Stomach (tissue), 8 donors: ENCODE measurements at regions not wholly inside any gene's neighbourhood (a gene's known extent, or its start where the extent isn't known, plus 50 kb on each side); places are given as distances from the start of the nearest gene placed in this dataset.

Experiments
- DNase-seq, 2 donors: peaks; one replicate each; pipeline versions ENCODE4 v3.0.0 to v3.0.0-alpha.2; 2013 to 2019
- H3K27ac ChIP-seq, 5 donors: fragments of 200-600 bp in 4 of 5; sonication (generic) in 4 of 5; one replicate each; pipeline ENCODE4 v1.5.1; 2013 to 2019; ENCODE audit warnings: mild to moderate bottlenecking in 1 of 5, moderate library complexity in 1 of 5
- H3K27me3 ChIP-seq, 3 donors: fragments of 200-600 bp; sonication (generic); one replicate each; pipeline ENCODE4 v1.5.1; 2017 to 2019; ENCODE audit warnings: mixed run types in 1 of 3
- H3K36me3 ChIP-seq, 4 donors: fragments of 200-600 bp; sonication (generic); 1 replicate in 3 of 4; 2 replicates in 1 of 4; pipeline ENCODE4 v1.5.1; 2016 to 2019
- H3K4me1 ChIP-seq, 4 donors: fragments of 200-600 bp; sonication (generic); one replicate each; pipeline ENCODE4 v1.5.1; 2016 to 2019
- H3K4me3 ChIP-seq, 4 donors: fragments of 200-600 bp; sonication (generic) in 3 of 4; one replicate each; pipeline ENCODE4 v1.5.1; 2016 to 2019; ENCODE audit warnings: mild to moderate bottlenecking in 1 of 4
- H3K9me3 ChIP-seq, 4 donors: fragments of 200-600 bp; sonication (generic); one replicate each; pipeline ENCODE4 v1.5.1; 2016 to 2019
- EP300 ChIP-seq: sonication (generic); formaldehyde crosslinking; IDR thresholded peaks from one replicate; pipeline ENCODE4 v1.6.1; 2017; ENCODE audit warnings: antibody characterized with exemption
- POLR2A ChIP-seq, 4 donors: fragments of 450-650 bp; IDR thresholded peaks; one replicate each; pipeline ENCODE4 v1.6.1; 2016; ENCODE audit warnings: antibody characterized with exemption in 4 of 4, control low read depth in 2 of 4, mild to moderate bottlenecking in 1 of 4, moderate library complexity in 1 of 4
- POLR2AphosphoS5 ChIP-seq, 3 donors: sonication (generic); formaldehyde crosslinking; IDR thresholded peaks; one replicate each; pipeline ENCODE4 v1.6.1; 2016; ENCODE audit warnings: antibody characterized with exemption in 3 of 3
- WGBS, 5 donors: extraction: QIAGEN DNeasy Blood & Tissue Kit in 3 of 5; methylation state at CpG; one replicate each; pipeline versions ENCODE4 v1.1.5 to v1.1.7; 2013 to 2018; 5-methylcytosine and 5-hydroxymethylcytosine counted together
- intact Hi-C: fragments of 100-400 bp; cut with DNase I; formaldehyde crosslinking; loops from one replicate; pipeline ENCODE4 v1.15.1; 2023; ENCODE audit warnings: low total_unique reads
- TF ChIP-seq, protein P1 (sequence below), 7 experiments: fragments of 450-650 bp in 4 of 7; fragments of 200-600 bp in 3 of 7; sonication (generic) in 3 of 7; IDR thresholded peaks; one replicate each; pipeline ENCODE4 v1.5.1; 2016 to 2019; ENCODE audit warnings: antibody characterized with exemption in 7 of 7, control low read depth in 2 of 7, mild to moderate bottlenecking in 1 of 7
- donor health status: healthy with polysubstance abuse.
- donor health status: Bipolar disorder and iron deficiency.
- donor health status: healthy.

DNA sequence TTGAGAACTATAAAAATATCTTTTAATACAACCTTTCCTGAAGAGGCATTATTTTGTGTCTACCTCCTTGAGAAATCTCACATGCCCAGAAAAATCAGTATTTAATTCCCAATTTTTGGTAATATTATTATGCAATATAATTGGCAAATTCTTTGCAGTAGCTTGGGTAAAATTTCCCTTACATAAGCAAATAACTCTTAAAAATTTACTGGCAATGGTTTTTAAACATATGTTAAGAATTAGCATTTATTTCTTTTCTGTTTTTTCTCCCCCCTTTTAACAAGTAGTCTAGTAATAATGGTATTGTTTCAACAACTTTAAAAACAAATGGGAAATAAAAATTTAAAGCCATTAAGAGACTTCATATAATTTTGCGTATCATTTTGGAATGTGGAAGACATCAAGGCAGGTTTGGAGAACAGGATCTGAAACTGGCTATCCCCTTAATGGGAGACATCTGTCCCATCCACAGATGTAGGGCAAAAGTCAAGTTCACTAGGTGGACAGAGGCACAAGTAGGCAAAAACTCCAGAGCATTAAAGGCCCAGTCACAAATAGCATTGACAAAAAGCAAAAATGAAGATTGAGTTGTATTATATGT, 89.6 kb upstream of the AADACL2 start:
- 94 to 100% (median 98%) methylated on average over 1 of the region's 1 CpG for WGBS, 5 donors
- TF ChIP-seq EP300, result no peak
- TF ChIP-seq, protein P1, sequence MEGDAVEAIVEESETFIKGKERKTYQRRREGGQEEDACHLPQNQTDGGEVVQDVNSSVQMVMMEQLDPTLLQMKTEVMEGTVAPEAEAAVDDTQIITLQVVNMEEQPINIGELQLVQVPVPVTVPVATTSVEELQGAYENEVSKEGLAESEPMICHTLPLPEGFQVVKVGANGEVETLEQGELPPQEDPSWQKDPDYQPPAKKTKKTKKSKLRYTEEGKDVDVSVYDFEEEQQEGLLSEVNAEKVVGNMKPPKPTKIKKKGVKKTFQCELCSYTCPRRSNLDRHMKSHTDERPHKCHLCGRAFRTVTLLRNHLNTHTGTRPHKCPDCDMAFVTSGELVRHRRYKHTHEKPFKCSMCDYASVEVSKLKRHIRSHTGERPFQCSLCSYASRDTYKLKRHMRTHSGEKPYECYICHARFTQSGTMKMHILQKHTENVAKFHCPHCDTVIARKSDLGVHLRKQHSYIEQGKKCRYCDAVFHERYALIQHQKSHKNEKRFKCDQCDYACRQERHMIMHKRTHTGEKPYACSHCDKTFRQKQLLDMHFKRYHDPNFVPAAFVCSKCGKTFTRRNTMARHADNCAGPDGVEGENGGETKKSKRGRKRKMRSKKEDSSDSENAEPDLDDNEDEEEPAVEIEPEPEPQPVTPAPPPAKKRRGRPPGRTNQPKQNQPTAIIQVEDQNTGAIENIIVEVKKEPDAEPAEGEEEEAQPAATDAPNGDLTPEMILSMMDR (IDR thresholded peaks at IDR 0.05), result no peak
- no peak overlapping the region for H3K27ac ChIP-seq
- no peak for DNase-seq
- no peak overlapping the region for H3K4me3 ChIP-seq
- no peaks in the 10 kb centered on the region for H3K27me3 ChIP-seq
- H3K4me1 ChIP-seq, result no peaks in the 10 kb centered on the region
- H3K36me3 ChIP-seq, result no peaks in the 10 kb centered on the region
- no peaks in the 10 kb centered on the region for H3K9me3 ChIP-seq
- intact Hi-C loops, result no loop called here

DNA sequence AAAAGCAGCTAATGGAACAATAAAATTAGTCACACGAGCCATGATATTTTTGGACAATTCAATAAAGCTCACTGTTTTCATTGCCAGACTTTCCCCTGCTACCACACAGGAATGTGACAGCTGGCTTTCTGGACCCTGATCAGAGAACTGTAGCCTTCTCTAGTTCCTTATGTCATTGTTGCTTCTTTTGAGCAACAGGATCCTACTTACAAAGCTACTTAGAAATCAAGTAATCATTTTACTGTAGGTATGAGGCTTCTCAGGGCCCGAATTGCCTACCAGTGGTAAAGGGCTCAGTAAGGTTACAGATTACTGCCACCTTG, 94.3 kb upstream of the AADACL2 start:
- Histone ChIP-seq H3K27me3 (no peaks in the 10 kb centered on the region), H3K9me3 (no peaks in the 10 kb centered on the region), H3K4me1 (no peaks in the 10 kb centered on the region), H3K27ac (no peak overlapping the region), H3K36me3 (no peaks in the 10 kb centered on the region), H3K4me3 (no peak overlapping the region)
- 69 to 87% (median 79%) methylated on average over 2 of the region's 2 CpGs for WGBS, 5 donors
- DNase-seq, result no peak
- intact Hi-C loops, result no loop called here
- no peak for TF ChIP-seq EP300
- no peak for TF ChIP-seq POLR2AphosphoS5 (IDR thresholded peaks at IDR 0.05)
- no peak for TF ChIP-seq POLR2A (IDR thresholded peaks at IDR 0.05)
- TF ChIP-seq, protein P1 (IDR thresholded peaks at IDR 0.05), result no peak

DNA sequence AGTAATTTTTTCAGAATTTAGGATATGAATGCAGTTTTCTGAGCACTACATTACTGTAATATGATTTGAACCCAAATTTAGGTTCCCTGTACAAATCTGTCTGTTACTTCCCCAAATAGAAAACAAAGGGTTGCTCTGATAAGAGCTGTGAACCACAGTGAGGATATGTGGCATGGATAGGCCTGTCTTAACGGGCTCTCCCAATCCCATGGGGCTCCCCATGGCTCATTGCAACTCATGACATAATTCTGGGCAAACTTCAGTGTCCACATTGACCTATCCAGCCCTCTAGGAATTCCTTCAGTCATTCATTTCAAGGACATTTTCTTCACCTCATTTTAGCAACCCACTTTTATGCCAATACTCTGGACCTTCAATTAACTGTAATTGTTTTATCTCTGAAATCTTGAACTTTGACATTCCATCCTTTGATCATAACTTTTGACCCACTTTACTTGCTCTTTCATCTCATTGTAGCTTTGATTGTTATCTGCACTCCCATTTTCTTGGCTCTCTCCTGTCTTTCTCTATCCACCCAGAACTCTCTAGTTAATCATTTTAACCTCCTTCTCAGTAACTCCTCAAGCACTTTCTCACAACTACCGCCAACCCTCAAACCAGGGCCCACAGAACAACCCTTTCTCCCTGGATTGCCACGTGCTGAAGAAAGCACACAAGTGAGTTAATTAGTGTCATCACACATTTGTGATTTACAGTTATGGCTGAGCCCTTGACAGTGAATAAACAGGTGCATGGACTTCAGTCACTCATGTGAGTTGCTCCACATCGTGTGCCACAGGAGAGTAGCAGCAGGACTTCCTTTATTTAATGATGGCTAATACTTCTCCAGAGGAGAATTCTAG, 94.9 kb upstream of the AADACL2 start:
- Histone ChIP-seq H3K27ac (no peak overlapping the region), H3K27me3 (no peaks in the 10 kb centered on the region), H3K4me1 (no peaks in the 10 kb centered on the region), H3K36me3 (no peaks in the 10 kb centered on the region), H3K4me3 (no peak overlapping the region), H3K9me3 (no peaks in the 10 kb centered on the region)
- TF ChIP-seq, protein P1 (IDR thresholded peaks at IDR 0.05), result no peak
- TF ChIP-seq EP300 (no peak), POLR2AphosphoS5 (IDR thresholded peaks at IDR 0.05) (no peak), POLR2A (IDR thresholded peaks at IDR 0.05) (no peak)
- intact Hi-C loops, result no loop called here
- WGBS, 5 donors, result 60 to 69% (median 68%) methylated on average over 4 of the region's 4 CpGs
- DNase-seq, result peak in 1 of 2 donors; percentile 10

DNA sequence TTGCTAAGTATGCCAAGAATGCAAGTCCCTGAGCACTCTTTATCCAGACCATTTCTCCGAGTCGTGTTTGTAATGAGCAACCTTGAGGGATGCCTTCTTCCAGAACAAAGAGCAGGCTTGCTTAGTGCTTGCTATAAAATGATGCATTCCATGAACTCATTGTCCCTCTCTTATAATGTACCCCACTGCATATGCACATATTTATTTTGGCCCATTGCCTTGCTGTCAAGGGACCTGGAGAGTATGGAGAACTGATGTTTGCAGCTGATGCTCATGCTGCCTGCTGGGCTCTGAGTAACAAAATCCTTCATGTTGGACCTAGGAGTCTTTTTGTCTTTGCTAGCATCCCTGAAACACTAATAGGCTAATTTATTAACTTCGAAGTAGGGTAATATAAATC, 97.8 kb upstream of the AADACL2 start:
- WGBS, 5 donors, result 87 to 95% (median 93%) methylated on average over 3 of the region's 3 CpGs
- H3K9me3 ChIP-seq, result no peaks in the 10 kb centered on the region
- DNase-seq, result no peak
- no peak overlapping the region for H3K27ac ChIP-seq
- H3K27me3 ChIP-seq, result no peaks in the 10 kb centered on the region
- intact Hi-C loops, result no loop called here
- TF ChIP-seq, protein P1 (IDR thresholded peaks at IDR 0.05), result no peak
- TF ChIP-seq POLR2AphosphoS5 (IDR thresholded peaks at IDR 0.05) (no peak), EP300 (no peak), POLR2A (IDR thresholded peaks at IDR 0.05) (no peak)
- peaks cover 0 to 12% (median 0%) of the 10 kb centered on the region in 4 donors for H3K4me1 ChIP-seq
- no peak overlapping the region for H3K4me3 ChIP-seq
- H3K36me3 ChIP-seq, result no peaks in the 10 kb centered on the region
